Endothelial cell of umbilical vein (primary cell): ENCODE measurements at regions not wholly inside any gene's neighbourhood (a gene's known extent, or its start where the extent isn't known, plus 50 kb on each side); places are given as distances from the start of the nearest gene placed in this dataset.

Experiments
- BruUV-seq: library from RNA; stranded (reverse); fragments of 400-500 nt; replicated peaks from 2 replicates; lab custom pipeline; 2021; lab: Mats Ljungman, UMichigan
- CTCF ChIA-PET: fragments of 300-600, 350-600 bp; sonication (Branson Sonifier 250); formaldehyde crosslinking; loops from one replicate; lab custom pipeline; 2021; ENCODE audit warnings: antibody characterized with exemption, inconsistent platforms; lab: Charles Lee
- POLR2A ChIA-PET: fragments of 300-600, 350-600 bp; sonication (Branson Sonifier 250); formaldehyde crosslinking; loops from one replicate; lab custom pipeline; 2021; ENCODE audit warnings: antibody characterized with exemption, inconsistent platforms; lab: Charles Lee
- DNase-seq: peaks from one replicate; pipeline ENCODE4 v3.0.0-alpha.2; 2011; ENCODE audit warnings: low read depth, low spot score
- FAIRE-seq: peaks from 2 replicates; lab custom pipeline; 2011; peaks lifted over from hg19 to GRCh38; lab: Jason Lieb, UNC
- H2AFZ ChIP-seq: 2 replicates; pipeline ENCODE4 v1.6.0; 2012; ENCODE audit warnings: low read depth, low read length, control low read depth, inconsistent platforms
- H3K27ac ChIP-seq: 2 replicates; pipeline ENCODE4 v1.5.1; 2011; ENCODE audit warnings: low read depth, mild to moderate bottlenecking, control low read depth, low read length, moderate library complexity; ENCODE audit not compliant: insufficient read depth
- H3K27me3 ChIP-seq, 2 experiments: 2 replicates each; pipeline versions ENCODE4 v1.6.0 to v1.6.1; 2011; ENCODE audit warnings: low read length in 2 of 2, mixed read lengths in 1 of 2; ENCODE audit not compliant: control insufficient read depth in 2 of 2, insufficient read depth in 2 of 2
- H3K36me3 ChIP-seq, 2 experiments: 2 replicates in 1 of 2; 3 replicates in 1 of 2; pipeline ENCODE4 v1.5.1; 2011; ENCODE audit warnings: low read length in 2 of 2, mild to moderate bottlenecking in 1 of 2, moderate library complexity in 1 of 2; ENCODE audit not compliant: control insufficient read depth in 2 of 2, insufficient read depth in 2 of 2; ENCODE audit errors: extremely low read depth in 1 of 2
- H3K4me1 ChIP-seq: 3 replicates; pipeline ENCODE4 v1.5.1; 2011; ENCODE audit warnings: mild to moderate bottlenecking, low read length; ENCODE audit not compliant: control insufficient read depth, insufficient read depth; ENCODE audit errors: extremely low read depth
- H3K4me2 ChIP-seq: 2 replicates; pipeline ENCODE4 v1.6.1; 2011; ENCODE audit warnings: low read length, control low read depth, mixed read lengths; ENCODE audit not compliant: insufficient read depth
- H3K4me3 ChIP-seq, 3 experiments: fragments of 200-600 bp in 1 of 3; sonication (generic), shearing (Covaris generic) in 1 of 3; replicated peaks in 1 of 3; 2 replicates each; pipeline ENCODE4 v1.5.1; 2011 to 2016; ENCODE audit warnings: control low read depth in 3 of 3, low read length in 3 of 3, mild to moderate bottlenecking in 2 of 3, inconsistent platforms in 1 of 3, low read depth in 1 of 3, moderate library complexity in 1 of 3; ENCODE audit not compliant: insufficient read depth in 1 of 3
- H3K79me2 ChIP-seq: 2 replicates; pipeline ENCODE4 v1.6.0; 2012; ENCODE audit warnings: low read length, inconsistent platforms; ENCODE audit not compliant: control insufficient read depth, insufficient read depth
- H3K9ac ChIP-seq: replicated peaks from 2 replicates; pipeline ENCODE3; 2011; ENCODE audit warnings: low read length, control low read depth; ENCODE audit not compliant: insufficient read depth; ENCODE audit errors: extremely low read depth
- H3K9me1 ChIP-seq: replicated peaks from 3 replicates; pipeline ENCODE4 v1.6.0; 2011; ENCODE audit warnings: mild to moderate bottlenecking, low read length; ENCODE audit not compliant: control insufficient read depth, insufficient read depth; ENCODE audit errors: extremely low read depth
- H3K9me3 ChIP-seq: replicated peaks from 2 replicates; pipeline ENCODE4 v1.5.1; 2012; ENCODE audit warnings: low read length, inconsistent platforms; ENCODE audit not compliant: control insufficient read depth, insufficient read depth
- H4K20me1 ChIP-seq: replicated peaks from 2 replicates; pipeline ENCODE3; 2011; ENCODE audit warnings: mild to moderate bottlenecking, low read length; ENCODE audit not compliant: control insufficient read depth, insufficient read depth; ENCODE audit errors: extremely low read depth
- EZH2 ChIP-seq: IDR thresholded peaks from 2 replicates; pipeline ENCODE4 v1.6.1; 2012; ENCODE audit warnings: borderline replicate concordance, low read depth, mild to moderate bottlenecking, moderate library complexity, low read length, inconsistent platforms; ENCODE audit not compliant: severe bottlenecking
- FOS ChIP-seq: IDR thresholded peaks from 2 replicates; pipeline ENCODE4 v1.6.1; 2011; ENCODE audit warnings: mild to moderate bottlenecking, low read length, moderate library complexity, borderline replicate concordance; ENCODE audit not compliant: insufficient read depth
- GATA2 ChIP-seq: IDR thresholded peaks from 2 replicates; pipeline ENCODE4 v1.7.0; 2011; ENCODE audit warnings: low read depth, mild to moderate bottlenecking, moderate library complexity, mixed read lengths, low read length; ENCODE audit not compliant: insufficient read length, insufficient read depth
- JUN ChIP-seq: IDR thresholded peaks from 2 replicates; pipeline ENCODE4 v1.6.1; 2011; ENCODE audit warnings: borderline replicate concordance, low read depth; ENCODE audit not compliant: insufficient read length, insufficient read depth
- MYC ChIP-seq: IDR thresholded peaks from one replicate; pipeline ENCODE4 v1.6.1; 2011; ENCODE audit warnings: mild to moderate bottlenecking, low read depth, low read length
- POLR2A ChIP-seq: IDR thresholded peaks from 2 replicates; pipeline ENCODE4 v1.6.1; 2012; ENCODE audit warnings: low read depth, mild to moderate bottlenecking, control low read depth, low read length
- POLR2AphosphoS5 ChIP-seq: IDR thresholded peaks from 2 replicates; pipeline ENCODE4 v1.6.1; 2012; ENCODE audit warnings: low read depth, mild to moderate bottlenecking, control low read depth, low read length, moderate library complexity; ENCODE audit not compliant: insufficient read depth
- dilution Hi-C: fragments of 300-500 bp; cut with MboI; formaldehyde crosslinking; loops from one replicate; pipeline ENCODE4 v1.15.0; 2019; ENCODE audit warnings: low sequenced_read_pairs; ENCODE audit not compliant: extremely low pct_ligation_motif_present
- intact Hi-C: fragments of 100-400 bp; cut with micrococcal nuclease; formaldehyde crosslinking; loops from one replicate; pipeline ENCODE4 v1.10.0; 2022
- TF ChIP-seq, protein P1 (sequence below), 2 donors: IDR thresholded peaks; 1 replicate in 1 of 2; 2 replicates in 1 of 2; pipeline ENCODE4 v1.5.1; 2011; ENCODE audit warnings: low read length in 2 of 2, mild to moderate bottlenecking in 2 of 2, moderate library complexity in 2 of 2, control low read depth in 1 of 2, inconsistent platforms in 1 of 2, low read depth in 1 of 2; ENCODE audit not compliant: insufficient read depth in 1 of 2; ENCODE audit errors: extremely low read depth in 1 of 2
- TF ChIP-seq, protein P2 (sequence below): IDR thresholded peaks from 2 replicates; pipeline ENCODE4 v1.6.1; 2011; ENCODE audit not compliant: insufficient read depth, insufficient read length

DNA sequence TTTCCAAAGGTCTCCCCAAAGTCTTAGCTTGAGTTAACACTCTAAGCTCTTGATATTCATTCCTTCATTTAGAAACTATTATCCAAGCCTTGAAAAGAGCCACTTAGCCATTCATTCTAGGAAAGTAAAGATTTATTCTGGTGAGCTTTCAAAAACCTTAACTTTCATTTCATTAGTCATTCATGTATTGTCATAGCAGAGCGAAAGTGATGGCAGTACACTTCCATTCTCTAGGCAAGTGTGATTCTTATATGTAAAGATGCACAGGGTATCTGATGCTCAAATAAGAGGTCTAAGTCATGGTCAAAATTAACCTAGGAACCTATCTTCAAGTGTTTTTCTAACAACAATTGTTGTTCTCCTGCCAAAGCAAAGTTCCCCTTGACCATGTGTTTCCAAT is 553.0 kb upstream of the FANCL start:
- dilution Hi-C loops: no loop called here
- CTCF ChIA-PET: no interaction called here
- no peak for FAIRE-seq

More for the DNA sequence above, 553.0 kb upstream of the FANCL start:
- H3K4me2 ChIP-seq: no peak overlapping the region
- no TSS peak for BruUV-seq
- no peak overlapping the region for H3K9ac ChIP-seq
- no peak overlapping the region for H3K27ac ChIP-seq
- POLR2A ChIA-PET: no interaction called here
- no peak for DNase-seq
- intact Hi-C loops: no loop called here
- no peaks in the 10 kb centered on the region for H3K9me3 ChIP-seq
- H4K20me1 ChIP-seq: no peaks in the 10 kb centered on the region
- no peaks in the 10 kb centered on the region for H3K27me3 ChIP-seq
- no peak overlapping the region for H3K4me3 ChIP-seq
- H3K9me1 ChIP-seq: no peaks in the 10 kb centered on the region
- H3K4me1 ChIP-seq: no peaks in the 10 kb centered on the region
- H3K79me2 ChIP-seq: no peaks in the 10 kb centered on the region
- TF ChIP-seq, protein P1, sequence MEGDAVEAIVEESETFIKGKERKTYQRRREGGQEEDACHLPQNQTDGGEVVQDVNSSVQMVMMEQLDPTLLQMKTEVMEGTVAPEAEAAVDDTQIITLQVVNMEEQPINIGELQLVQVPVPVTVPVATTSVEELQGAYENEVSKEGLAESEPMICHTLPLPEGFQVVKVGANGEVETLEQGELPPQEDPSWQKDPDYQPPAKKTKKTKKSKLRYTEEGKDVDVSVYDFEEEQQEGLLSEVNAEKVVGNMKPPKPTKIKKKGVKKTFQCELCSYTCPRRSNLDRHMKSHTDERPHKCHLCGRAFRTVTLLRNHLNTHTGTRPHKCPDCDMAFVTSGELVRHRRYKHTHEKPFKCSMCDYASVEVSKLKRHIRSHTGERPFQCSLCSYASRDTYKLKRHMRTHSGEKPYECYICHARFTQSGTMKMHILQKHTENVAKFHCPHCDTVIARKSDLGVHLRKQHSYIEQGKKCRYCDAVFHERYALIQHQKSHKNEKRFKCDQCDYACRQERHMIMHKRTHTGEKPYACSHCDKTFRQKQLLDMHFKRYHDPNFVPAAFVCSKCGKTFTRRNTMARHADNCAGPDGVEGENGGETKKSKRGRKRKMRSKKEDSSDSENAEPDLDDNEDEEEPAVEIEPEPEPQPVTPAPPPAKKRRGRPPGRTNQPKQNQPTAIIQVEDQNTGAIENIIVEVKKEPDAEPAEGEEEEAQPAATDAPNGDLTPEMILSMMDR (IDR thresholded peaks at IDR 0.05; ENCODE audit: extremely low read depth in 1 of 2, insufficient read depth in 1 of 2, low read depth in 1 of 2, low read length in 2 of 2): no peak
- no peak for TF ChIP-seq EZH2
- TF ChIP-seq MYC: no peak
- no peak for TF ChIP-seq POLR2AphosphoS5
- TF ChIP-seq FOS: no peak
- no peak for TF ChIP-seq POLR2A
- no peak for TF ChIP-seq JUN
- TF ChIP-seq, protein P2, sequence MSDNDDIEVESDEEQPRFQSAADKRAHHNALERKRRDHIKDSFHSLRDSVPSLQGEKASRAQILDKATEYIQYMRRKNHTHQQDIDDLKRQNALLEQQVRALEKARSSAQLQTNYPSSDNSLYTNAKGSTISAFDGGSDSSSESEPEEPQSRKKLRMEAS: no peak
- no peak for TF ChIP-seq GATA2
- H2AFZ ChIP-seq: no peak overlapping the region
- no peaks in the 10 kb centered on the region for H3K36me3 ChIP-seq
